ENCODE measurements at regions not wholly inside any gene's neighbourhood (a gene's known extent, or its start where the extent isn't known, plus 50 kb on each side); places are given as distances from the start of the nearest gene placed in this dataset.

DNA sequence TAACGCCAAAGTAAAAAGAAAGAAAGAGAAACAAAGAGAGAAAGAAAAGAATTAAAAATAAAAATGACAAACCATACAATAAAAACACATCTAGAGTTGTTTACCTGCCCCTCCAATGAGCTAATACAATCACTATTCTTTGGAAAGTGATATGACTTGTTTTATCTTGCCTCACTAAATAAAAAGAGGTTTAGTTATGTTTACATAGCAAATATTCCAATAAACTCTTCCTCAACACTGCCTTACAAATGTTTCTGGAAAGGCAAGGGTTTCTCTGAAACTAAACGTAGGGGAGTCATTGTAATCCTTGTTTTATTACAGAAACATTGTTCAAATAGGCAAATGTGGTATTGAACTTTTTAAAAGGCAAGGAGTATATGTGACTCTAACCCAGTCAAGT is 396.2 kb downstream of the EPM2A start:
- H2BK5ac ChIP-seq (ENCODE audit: low read depth, low read length): no peak overlapping the region
- H3K79me2 ChIP-seq (ENCODE audit: control insufficient read depth in 1 of 2, insufficient read depth in 2 of 2, low read length in 2 of 2): no peaks in the 10 kb centered on the region
- no peaks in the 10 kb centered on the region for H3K23me2 ChIP-seq (ENCODE audit: low read depth, low read length)
- H3K18ac ChIP-seq (ENCODE audit: extremely low read depth, low read length): no peak overlapping the region
- ChIA-PET CTCF (ENCODE audit: partially characterized antibody) (no interaction called here), POLR2A (ENCODE audit: partially characterized antibody) (no interaction called here)
- no peak overlapping the region for H2BK12ac ChIP-seq (ENCODE audit: low read depth, low read length)
- TF ChIP-seq RXRA (IDR thresholded peaks at IDR 0.05; ENCODE audit: insufficient read depth, low read depth, low read length) (no peak), TCF12 (IDR thresholded peaks at IDR 0.05; ENCODE audit: low read depth, low read length) (no peak), CBX8 (IDR thresholded peaks at IDR 0.05; ENCODE audit: borderline replicate concordance, low read depth, low read length) (no peak)
- TF ChIP-seq, protein P1, sequence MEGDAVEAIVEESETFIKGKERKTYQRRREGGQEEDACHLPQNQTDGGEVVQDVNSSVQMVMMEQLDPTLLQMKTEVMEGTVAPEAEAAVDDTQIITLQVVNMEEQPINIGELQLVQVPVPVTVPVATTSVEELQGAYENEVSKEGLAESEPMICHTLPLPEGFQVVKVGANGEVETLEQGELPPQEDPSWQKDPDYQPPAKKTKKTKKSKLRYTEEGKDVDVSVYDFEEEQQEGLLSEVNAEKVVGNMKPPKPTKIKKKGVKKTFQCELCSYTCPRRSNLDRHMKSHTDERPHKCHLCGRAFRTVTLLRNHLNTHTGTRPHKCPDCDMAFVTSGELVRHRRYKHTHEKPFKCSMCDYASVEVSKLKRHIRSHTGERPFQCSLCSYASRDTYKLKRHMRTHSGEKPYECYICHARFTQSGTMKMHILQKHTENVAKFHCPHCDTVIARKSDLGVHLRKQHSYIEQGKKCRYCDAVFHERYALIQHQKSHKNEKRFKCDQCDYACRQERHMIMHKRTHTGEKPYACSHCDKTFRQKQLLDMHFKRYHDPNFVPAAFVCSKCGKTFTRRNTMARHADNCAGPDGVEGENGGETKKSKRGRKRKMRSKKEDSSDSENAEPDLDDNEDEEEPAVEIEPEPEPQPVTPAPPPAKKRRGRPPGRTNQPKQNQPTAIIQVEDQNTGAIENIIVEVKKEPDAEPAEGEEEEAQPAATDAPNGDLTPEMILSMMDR (IDR thresholded peaks at IDR 0.05; ENCODE audit: control extremely low read depth in 1 of 3, insufficient read depth in 1 of 3, low read depth in 1 of 3, low read length in 3 of 3): no peak
- no peak overlapping the region for H3K27ac ChIP-seq (ENCODE audit: low read depth, low read length)
- H2AFZ ChIP-seq (ENCODE audit: low read length): no peak overlapping the region
- no peaks in the 10 kb centered on the region for H3K27me3 ChIP-seq (replicated peaks in 1 of 4; ENCODE audit: control insufficient read depth in 3 of 4, extremely low read depth in 1 of 4, insufficient read depth in 3 of 4, low read length in 3 of 4)
- H3K9me3 ChIP-seq (ENCODE audit: insufficient read depth in 2 of 2, low read depth in 1 of 2, low read length in 1 of 2): no peaks in the 10 kb centered on the region
- H3K4me3 ChIP-seq (ENCODE audit: extremely low read depth in 1 of 4, insufficient read depth in 2 of 4, low read depth in 3 of 4, low read length in 4 of 4): no peak overlapping the region
- H2BK20ac ChIP-seq (ENCODE audit: low read length): no peak overlapping the region
- no peaks in the 10 kb centered on the region for H3K79me1 ChIP-seq (ENCODE audit: low read depth, low read length)
- 81% methylated on average over 2 of the region's 2 CpGs; no CpG with 5 or more reads in 1 of the 2 experiments for WGBS, 2 experiments (ENCODE audit: extremely low coverage in 1 of 2, insufficient coverage in 1 of 2, insufficient read length in 1 of 2, insufficient replicate concordance in 2 of 2, low coverage in 1 of 2, low lambda C conversion rate in 2 of 2, missing lambda C conversion rate in 1 of 2)
- FAIRE-seq (no peak), DNase-seq (ENCODE audit: low read depth in 1 of 2, low spot score in 2 of 2) (no peak)
- no peak overlapping the region for H3K4ac ChIP-seq (replicated peaks; ENCODE audit: insufficient read length, low read depth, low read length)
- H3K9ac ChIP-seq (replicated peaks in 1 of 4; ENCODE audit: extremely low read depth in 1 of 4, low read depth in 3 of 4, low read length in 3 of 4): no peak overlapping the region
- H4K20me1 ChIP-seq (replicated peaks in 1 of 2; ENCODE audit: control insufficient read depth in 1 of 2, insufficient read depth in 2 of 2, low read length in 2 of 2): no peaks in the 10 kb centered on the region
- H3K56ac ChIP-seq (replicated peaks; ENCODE audit: insufficient read length, low read depth, low read length): no peak overlapping the region
- no peak overlapping the region for H2AK5ac ChIP-seq (ENCODE audit: low read depth, low read length)
- peaks cover 0 to 1% (median under 1%) of the 10 kb centered on the region in 4 experiments; a peak in 1 of 7 replicates for H3K4me1 ChIP-seq (replicated peaks in 1 of 4; ENCODE audit: control insufficient read depth in 3 of 4, insufficient read depth in 4 of 4, low read length in 3 of 4)
- H4K8ac ChIP-seq (ENCODE audit: extremely low read depth, insufficient read depth, low read length): no peak overlapping the region
- H4K91ac ChIP-seq (replicated peaks; ENCODE audit: insufficient read length, low read length): no peak overlapping the region
- H3K14ac ChIP-seq (ENCODE audit: insufficient read length): no peak overlapping the region
- H3K23ac ChIP-seq (ENCODE audit: insufficient read length): no peak overlapping the region
- no peak overlapping the region for H3K4me2 ChIP-seq (ENCODE audit: insufficient read depth in 1 of 2, low read depth in 2 of 2, low read length in 2 of 2)
- H4K5ac ChIP-seq (ENCODE audit: insufficient read length, low read depth, low read length): no peak overlapping the region
- no peaks in the 10 kb centered on the region for H3K36me3 ChIP-seq (ENCODE audit: control insufficient read depth in 2 of 4, insufficient read depth in 4 of 4, low read length in 3 of 4)
- no peak overlapping the region for H2BK120ac ChIP-seq (replicated peaks; ENCODE audit: low read depth, low read length)
- no peak overlapping the region for H2BK15ac ChIP-seq (ENCODE audit: low read length)

All from H1 (cell line).